Transverse colon (tissue), 3 donors: ENCODE measurements at regions not wholly inside any gene's neighbourhood (a gene's known extent, or its start where the extent isn't known, plus 50 kb on each side); places are given as distances from the start of the nearest gene placed in this dataset.
"Not testable (repeated sequence)": the region's sequence is repeated elsewhere in the genome, so short reads cannot be mapped to it uniquely, and the experiment has no call there.

Experiments used
- POLR2A ChIP-seq: fragments of 450-650 bp; IDR thresholded peaks from one replicate; pipeline ENCODE4 v1.6.1; 2016; ENCODE audit warnings: antibody characterized with exemption, mild to moderate bottlenecking, moderate library complexity
- TF ChIP-seq, protein P1 (sequence below), 5 experiments: fragments of 200-600 bp in 3 of 5; fragments of 450-650 bp in 2 of 5; sonication (generic) in 3 of 5; IDR thresholded peaks; 1 replicate in 2 of 5; 2 replicates in 3 of 5; pipeline ENCODE4 v1.5.1; 2016 to 2017; ENCODE audit warnings: antibody characterized with exemption in 5 of 5, inconsistent platforms in 3 of 5, mild to moderate bottlenecking in 2 of 5, moderate library complexity in 1 of 5

DNA sequence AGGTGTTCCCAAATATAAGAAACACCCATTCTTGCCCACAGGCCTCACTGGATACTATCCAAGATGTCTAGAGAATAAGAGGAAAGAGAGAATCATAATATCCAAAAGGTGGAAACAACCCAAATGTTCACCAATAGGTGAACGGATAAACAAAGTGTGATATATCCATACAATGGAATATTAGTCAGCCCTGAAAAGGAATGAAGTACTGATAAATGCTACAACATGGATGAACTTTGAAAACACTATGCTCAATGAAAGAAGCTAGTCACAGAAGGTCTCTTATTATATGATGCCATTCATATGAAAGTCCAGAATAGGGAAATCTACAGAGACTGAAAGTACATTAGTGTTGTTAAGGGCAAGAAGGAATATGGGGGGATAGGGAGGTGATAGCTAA is 65.4 kb downstream of the HOXC4 start:
- TF ChIP-seq, protein P1, sequence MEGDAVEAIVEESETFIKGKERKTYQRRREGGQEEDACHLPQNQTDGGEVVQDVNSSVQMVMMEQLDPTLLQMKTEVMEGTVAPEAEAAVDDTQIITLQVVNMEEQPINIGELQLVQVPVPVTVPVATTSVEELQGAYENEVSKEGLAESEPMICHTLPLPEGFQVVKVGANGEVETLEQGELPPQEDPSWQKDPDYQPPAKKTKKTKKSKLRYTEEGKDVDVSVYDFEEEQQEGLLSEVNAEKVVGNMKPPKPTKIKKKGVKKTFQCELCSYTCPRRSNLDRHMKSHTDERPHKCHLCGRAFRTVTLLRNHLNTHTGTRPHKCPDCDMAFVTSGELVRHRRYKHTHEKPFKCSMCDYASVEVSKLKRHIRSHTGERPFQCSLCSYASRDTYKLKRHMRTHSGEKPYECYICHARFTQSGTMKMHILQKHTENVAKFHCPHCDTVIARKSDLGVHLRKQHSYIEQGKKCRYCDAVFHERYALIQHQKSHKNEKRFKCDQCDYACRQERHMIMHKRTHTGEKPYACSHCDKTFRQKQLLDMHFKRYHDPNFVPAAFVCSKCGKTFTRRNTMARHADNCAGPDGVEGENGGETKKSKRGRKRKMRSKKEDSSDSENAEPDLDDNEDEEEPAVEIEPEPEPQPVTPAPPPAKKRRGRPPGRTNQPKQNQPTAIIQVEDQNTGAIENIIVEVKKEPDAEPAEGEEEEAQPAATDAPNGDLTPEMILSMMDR (IDR thresholded peaks at IDR 0.05) = not testable (repeated sequence)
- not testable (repeated sequence) for TF ChIP-seq POLR2A
